ENCODE measurements at regions not wholly inside any gene's neighbourhood (a gene's known extent, or its start where the extent isn't known, plus 50 kb on each side); places are given as distances from the start of the nearest gene placed in this dataset.

GRCh38 chr12:92339198-92339821 lies 193.7 kb upstream of the BTG1 start (continued):
- TF ChIP-seq EZH2phosphoT487 (IDR thresholded peaks at IDR 0.05; ENCODE audit: borderline replicate concordance, low read depth), result no peak

- Histone ChIP-seq H3F3A (replicated peaks; ENCODE audit: insufficient read depth) (no peaks in the 10 kb centered on the region), H3K9me3 (no peaks in the 10 kb centered on the region), H3K9ac (no peak overlapping the region), H3K27ac (ENCODE audit: low read depth in 2 of 2, low read length in 1 of 2) (no peak overlapping the region), H3K4me3 (ENCODE audit: low read depth in 2 of 2, low read length in 1 of 2) (no peak overlapping the region), H3K4me1 (ENCODE audit: control insufficient read depth in 1 of 2, insufficient read depth in 2 of 2, low read depth in 1 of 2, low read length in 1 of 2) (peaks cover 0 to 9% of the 10 kb centered on the region in 2 experiments; a peak in 2 of 4 replicates), H3K27me3 (ENCODE audit: insufficient read depth) (no peaks in the 10 kb centered on the region), H3K36me3 (replicated peaks in 1 of 2; ENCODE audit: control insufficient read depth in 1 of 2, insufficient read depth in 2 of 2, low read length in 1 of 2) (no peaks in the 10 kb centered on the region), H3K4me2 (no peak overlapping the region), H2AFZ (ENCODE audit: low read depth) (no peak overlapping the region), H4K20me1 (ENCODE audit: insufficient read depth) (no peaks in the 10 kb centered on the region), H3K79me2 (ENCODE audit: insufficient read depth) (no peaks in the 10 kb centered on the region), H3K9me2 (no peaks in the 10 kb centered on the region)
- TF ChIP-seq RAD21 (IDR thresholded peaks at IDR 0.05; ENCODE audit: low read length) (no peak), IRF3 (IDR thresholded peaks at IDR 0.05; ENCODE audit: low read depth, low read length) (no peak), MEF2A (IDR thresholded peaks at IDR 0.05; ENCODE audit: borderline replicate concordance, low read depth) (no peak), RCOR1 (IDR thresholded peaks at IDR 0.05; ENCODE audit: low read length) (no peak), NFIC (IDR thresholded peaks at IDR 0.05; ENCODE audit: borderline replicate concordance) (no peak), TCF12 (IDR thresholded peaks at IDR 0.05) (no peak), RXRA (IDR thresholded peaks at IDR 0.05; ENCODE audit: borderline replicate concordance, low read depth) (no peak), FOXM1 (IDR thresholded peaks at IDR 0.05; ENCODE audit: low read depth) (no peak), CHD2 (IDR thresholded peaks at IDR 0.05; ENCODE audit: low read length, partially characterized antibody) (no peak), EP300 (IDR thresholded peaks at IDR 0.05; ENCODE audit: borderline replicate concordance in 1 of 2, low read depth in 1 of 2, low read length in 1 of 2) (no peak), GATA2 (CRISPR knock-in tag; IDR thresholded peaks at IDR 0.05) (no peak), TAF1 (IDR thresholded peaks at IDR 0.05; ENCODE audit: borderline replicate concordance, low read depth, low read length) (no peak), MXI1 (IDR thresholded peaks at IDR 0.05; ENCODE audit: low read depth, low read length) (no peak), CTCF (IDR thresholded peaks at IDR 0.05) (no peak)
- DNase-seq, result no peak
- 92% methylated on average over 1 of the region's 1 CpG for WGBS (ENCODE audit: low lambda C conversion rate)
- ChIA-PET POLR2A (no interaction called here), CTCF (interaction anchor here (0.7 kb wide), 1 partner anchor 9 kb away, joined by 3 read pairs; no protein-coding TSS in a partner anchor)
Observed at GRCh38 chr12:92338671-92339070, 193.0 kb upstream of the BTG1 start.
